ENCODE measurements at regions not wholly inside any gene's neighbourhood (a gene's known extent, or its start where the extent isn't known, plus 50 kb on each side); places are given as distances from the start of the nearest gene placed in this dataset.

DNA sequence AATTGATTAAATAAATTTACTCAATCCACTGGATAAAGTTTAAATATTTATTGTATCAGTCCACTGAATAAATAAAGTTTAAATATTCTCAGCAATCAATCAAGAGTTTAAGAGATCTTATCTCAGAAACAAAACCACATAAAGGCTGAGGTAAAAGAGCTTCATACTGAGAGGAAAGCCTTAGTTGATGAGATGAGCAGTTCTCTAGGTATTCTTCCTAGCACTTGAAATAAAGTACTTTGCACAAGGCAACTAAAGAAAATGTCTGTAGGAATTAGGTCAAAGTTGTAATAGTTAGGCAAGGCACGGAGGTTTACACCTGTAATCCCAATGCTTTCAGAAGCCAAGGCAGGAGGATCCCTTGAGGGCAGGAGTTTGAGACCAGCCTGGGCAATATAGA is 63.5 kb downstream of the UCHL1 start:
- Histone ChIP-seq H3K4me1 (replicated peaks in 1 of 4; ENCODE audit: control insufficient read depth in 3 of 4, insufficient read depth in 4 of 4, low read length in 3 of 4) (peaks cover 0 to 3% (median 0%) of the 10 kb centered on the region in 4 experiments; a peak in 1 of 7 replicates), H2BK120ac (replicated peaks; ENCODE audit: low read depth, low read length) (no peak overlapping the region), H3K23ac (ENCODE audit: insufficient read length) (no peak overlapping the region), H3K9me3 (ENCODE audit: insufficient read depth in 2 of 2, low read depth in 1 of 2, low read length in 1 of 2) (no peaks in the 10 kb centered on the region), H3K9ac (replicated peaks in 1 of 4; ENCODE audit: extremely low read depth in 1 of 4, low read depth in 3 of 4, low read length in 3 of 4) (no peak overlapping the region), H3K4me3 (ENCODE audit: extremely low read depth in 1 of 4, insufficient read depth in 2 of 4, low read depth in 3 of 4, low read length in 4 of 4) (no peak overlapping the region), H3K79me1 (ENCODE audit: low read depth, low read length) (no peaks in the 10 kb centered on the region; the same call in 1 of the 2 replicates), H3K56ac (replicated peaks; ENCODE audit: insufficient read length, low read depth, low read length) (no peak overlapping the region), H3K27ac (ENCODE audit: low read depth, low read length) (no peak overlapping the region), H2BK5ac (ENCODE audit: low read depth, low read length) (no peak overlapping the region), H3K14ac (ENCODE audit: insufficient read length) (no peak overlapping the region), H4K20me1 (replicated peaks in 1 of 2; ENCODE audit: control insufficient read depth in 1 of 2, insufficient read depth in 2 of 2, low read length in 2 of 2) (no peaks in the 10 kb centered on the region), H4K91ac (replicated peaks; ENCODE audit: insufficient read length, low read length) (no peak overlapping the region), H2BK15ac (ENCODE audit: low read length) (no peak overlapping the region), H2BK12ac (ENCODE audit: low read depth, low read length) (no peak overlapping the region), H3K18ac (ENCODE audit: extremely low read depth, low read length) (no peak overlapping the region), H2AFZ (ENCODE audit: low read length) (no peak overlapping the region), H3K23me2 (ENCODE audit: low read depth, low read length) (no peaks in the 10 kb centered on the region), H3K36me3 (ENCODE audit: control insufficient read depth in 2 of 4, insufficient read depth in 4 of 4, low read length in 3 of 4) (no peaks in the 10 kb centered on the region), H4K5ac (ENCODE audit: insufficient read length, low read depth, low read length) (no peak overlapping the region), H2BK20ac (ENCODE audit: low read length) (no peak overlapping the region), H3K79me2 (ENCODE audit: control insufficient read depth in 1 of 2, insufficient read depth in 2 of 2, low read length in 2 of 2) (no peaks in the 10 kb centered on the region), H3K4me2 (ENCODE audit: insufficient read depth in 1 of 2, low read depth in 2 of 2, low read length in 2 of 2) (no peak overlapping the region), H3K27me3 (replicated peaks in 1 of 4; ENCODE audit: control insufficient read depth in 3 of 4, extremely low read depth in 1 of 4, insufficient read depth in 3 of 4, low read length in 3 of 4) (no peaks in the 10 kb centered on the region), H2AK5ac (ENCODE audit: low read depth, low read length) (no peak overlapping the region), H3K4ac (replicated peaks; ENCODE audit: insufficient read length, low read depth, low read length) (no peak overlapping the region), H4K8ac (ENCODE audit: extremely low read depth, insufficient read depth, low read length) (no peak overlapping the region)
- DNase-seq (ENCODE audit: low read depth in 1 of 2, low spot score in 2 of 2) (no peak), FAIRE-seq (no peak)
- WGBS, 2 experiments (ENCODE audit: extremely low coverage in 1 of 2, insufficient coverage in 1 of 2, insufficient read length in 1 of 2, insufficient replicate concordance in 2 of 2, low coverage in 1 of 2, low lambda C conversion rate in 2 of 2, missing lambda C conversion rate in 1 of 2), result 82% methylated on average over 1 of the region's 1 CpG; no CpG with 5 or more reads in 1 of the 2 experiments
- POLR2A ChIA-PET (ENCODE audit: partially characterized antibody), result interaction anchor here (1.2 kb wide), 1 partner anchor 55 kb away, joined by 4 read pairs; no protein-coding TSS in a partner anchor
- CTCF ChIA-PET (ENCODE audit: partially characterized antibody), result interaction anchor here (1.0 to 1.8 kb wide), 7 partner anchors 8 to 341 kb away, joined by 3 to 7 read pairs (median 4); no protein-coding TSS in a partner anchor
- TF ChIP-seq SP2 (IDR thresholded peaks at IDR 0.05; ENCODE audit: low read length) (no peak), SP4 (IDR thresholded peaks at IDR 0.05; ENCODE audit: low read length) (no peak), NANOG (IDR thresholded peaks at IDR 0.05; ENCODE audit: insufficient read depth, low read depth, low read length, poor library complexity, severe bottlenecking) (no peak), TAF7 (optimal IDR thresholded peaks at IDR 0.05; ENCODE audit: borderline replicate concordance, low read depth, low read length) (no peak), SIN3A (conservative IDR thresholded peaks at IDR 0.05 in 1 of 2, IDR thresholded peaks at IDR 0.05 in 1 of 2; ENCODE audit: low read depth in 1 of 2, low read length in 2 of 2) (no peak), RXRA (IDR thresholded peaks at IDR 0.05; ENCODE audit: insufficient read depth, low read depth, low read length) (no peak), HDAC2 (IDR thresholded peaks at IDR 0.05; ENCODE audit: borderline replicate concordance in 1 of 2, low read depth in 2 of 2, low read length in 2 of 2) (no peak), TCF12 (IDR thresholded peaks at IDR 0.05; ENCODE audit: low read depth, low read length) (no peak), CBX5 (IDR thresholded peaks at IDR 0.05; ENCODE audit: low read depth, low read length) (no peak), RFX5 (IDR thresholded peaks at IDR 0.05; ENCODE audit: borderline replicate concordance, low read depth, low read length) (no peak), POLR2A (IDR thresholded peaks at IDR 0.05; ENCODE audit: control extremely low read depth in 1 of 2, low read depth in 2 of 2, low read length in 2 of 2) (no peak), SAP30 (IDR thresholded peaks at IDR 0.05; ENCODE audit: insufficient read depth, insufficient replicate concordance, low read length) (no peak), USF2 (IDR thresholded peaks at IDR 0.05; ENCODE audit: low read length) (no peak)
